Inflammatory macrophage (primary cell): ENCODE measurements at regions not wholly inside any gene's neighbourhood (a gene's known extent, or its start where the extent isn't known, plus 50 kb on each side); places are given as distances from the start of the nearest gene placed in this dataset.

Experiments used
- DNase-seq, 2 donors: peaks; one replicate each; pipeline ENCODE4 v3.0.0-alpha.2; 2020 to 2022

DNA sequence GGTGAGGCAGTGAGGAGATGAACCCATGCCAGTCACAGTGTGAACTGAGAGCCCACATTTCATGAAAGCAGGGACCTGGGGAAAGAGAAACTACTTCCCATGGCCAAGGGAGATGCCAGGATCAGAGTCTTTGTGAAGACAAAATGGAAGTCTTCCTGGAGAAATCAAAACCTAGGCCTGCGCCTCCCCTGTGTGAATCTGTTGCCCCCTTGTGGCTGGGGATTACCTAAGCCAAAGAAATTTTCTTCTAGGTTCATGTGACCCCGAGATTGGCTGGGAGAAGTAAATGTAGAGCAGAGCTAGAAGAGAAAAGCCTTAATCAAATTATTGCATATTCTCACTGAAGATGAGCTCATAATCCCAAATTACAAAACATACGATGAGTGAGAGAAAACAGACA, 1075.3 kb downstream of the TBC1D22A start:
- DNase-seq, result peak in 1 of 2 donors; percentile 15

DNA sequence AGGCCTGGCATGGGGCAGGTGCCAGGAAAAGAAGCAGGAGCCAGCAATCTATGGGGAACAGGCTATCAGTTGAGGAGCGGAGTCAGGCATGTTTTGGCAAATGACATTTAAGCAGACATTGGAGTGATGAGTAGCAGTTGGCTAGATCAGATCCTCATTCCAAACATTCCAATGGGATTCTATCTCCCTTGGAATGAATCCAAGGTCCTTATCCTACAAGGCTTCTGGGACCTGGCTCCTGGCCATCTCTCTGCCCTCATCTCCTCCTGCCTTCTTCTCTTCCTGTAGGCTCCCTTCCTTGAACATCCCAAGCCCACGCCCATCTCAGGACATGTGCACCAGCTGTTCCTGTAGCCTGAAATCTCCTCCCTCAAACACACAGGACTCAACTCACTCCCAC, 1074.5 kb downstream of the TBC1D22A start:
- DNase-seq, result no peak

DNA sequence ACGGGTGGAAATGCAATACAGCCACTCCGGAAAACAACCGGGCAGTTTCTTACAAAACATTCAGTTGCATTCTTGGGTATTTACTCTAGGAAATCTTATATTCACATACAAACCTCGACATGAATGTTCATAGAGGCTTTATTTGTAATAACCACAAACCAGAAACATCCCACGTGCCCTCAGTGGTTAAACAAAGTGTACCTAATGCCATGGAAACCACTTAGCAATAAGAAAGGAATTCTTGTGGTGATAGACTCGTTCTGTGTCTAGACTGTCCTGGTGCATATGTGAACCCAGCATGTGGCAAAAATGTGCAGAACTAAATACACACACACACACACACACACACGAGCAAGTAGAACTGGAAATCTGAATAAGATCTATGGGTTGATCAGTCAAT, 1073.3 kb downstream of the TBC1D22A start:
- no peak for DNase-seq

DNA sequence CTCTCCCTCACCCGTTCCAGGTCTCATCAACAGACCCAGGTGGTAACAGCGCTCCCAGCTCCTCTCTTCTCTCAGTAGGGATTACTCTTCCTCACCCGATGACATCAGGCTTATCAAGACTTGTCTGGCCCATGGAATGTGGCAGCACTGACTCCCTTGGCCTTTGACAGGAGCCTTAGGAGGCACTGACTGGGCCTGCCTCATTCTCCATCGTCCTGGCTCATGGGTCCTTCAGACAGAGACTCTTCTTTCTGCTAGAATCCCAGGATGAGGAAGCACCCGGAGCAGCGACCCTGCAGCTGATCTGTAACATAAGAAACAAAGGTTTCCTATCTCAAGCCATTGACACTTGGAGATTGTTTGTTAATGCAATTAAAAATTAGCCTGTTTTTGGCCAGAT, 1063.6 kb downstream of the TBC1D22A start:
- no peak for DNase-seq

DNA sequence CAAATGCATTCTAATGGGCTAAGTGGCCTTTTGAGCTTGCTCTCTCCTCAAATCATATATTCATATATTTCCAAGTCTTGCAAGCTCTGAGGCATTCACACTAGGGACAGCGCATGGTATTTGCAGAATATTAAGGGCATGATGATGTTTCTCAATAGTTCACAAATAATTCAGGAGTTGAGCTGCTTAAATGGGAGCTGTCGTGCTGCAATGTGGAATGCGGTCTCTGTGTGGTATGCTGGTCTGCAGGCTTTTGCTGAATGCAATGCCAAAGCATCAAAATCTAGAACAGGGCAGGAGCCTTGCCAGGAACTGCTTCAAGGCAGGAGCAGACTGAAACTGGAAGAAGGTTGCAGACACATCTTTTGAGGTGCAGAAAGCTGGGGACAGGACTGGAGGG, 1060.0 kb downstream of the TBC1D22A start:
- DNase-seq, result no peak

DNA sequence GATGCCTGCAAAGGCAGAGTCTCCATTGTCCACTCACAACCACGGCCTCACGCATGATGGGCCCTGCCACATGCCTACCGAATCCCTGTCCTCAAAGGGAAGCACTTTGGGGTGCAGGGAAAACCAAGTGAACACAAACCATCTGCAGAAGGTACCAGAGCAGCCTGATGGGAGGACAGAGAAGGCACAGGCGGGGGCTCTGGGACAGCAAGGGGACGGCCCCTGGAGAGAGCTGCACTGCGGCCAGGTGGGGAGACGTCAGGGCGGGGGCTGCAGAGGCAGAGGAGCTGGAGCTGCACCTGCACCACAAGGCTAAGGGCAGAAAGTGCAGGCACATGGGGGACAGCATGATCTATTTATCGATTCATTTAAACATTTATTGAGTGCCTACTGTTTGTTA, 1056.0 kb downstream of the TBC1D22A start:
- no peak for DNase-seq

DNA sequence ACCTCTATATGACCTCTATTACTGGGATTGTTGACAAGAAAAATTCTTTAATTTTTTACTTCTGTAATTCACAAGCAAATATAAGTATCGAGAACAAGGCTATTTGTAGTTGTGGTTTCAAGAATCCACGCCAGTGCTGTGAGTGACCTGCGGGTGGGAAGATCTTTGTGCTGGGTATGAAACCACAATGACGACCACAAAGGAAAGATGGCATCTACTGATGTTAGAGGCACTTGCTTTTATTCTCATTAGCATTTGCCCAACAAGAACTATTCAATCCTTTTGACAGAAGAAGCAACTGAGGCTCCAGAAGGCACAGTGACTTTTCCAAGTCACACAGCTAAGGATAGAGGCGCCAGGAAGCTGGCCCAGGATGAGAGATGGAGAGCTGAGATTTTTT, 1054.9 kb downstream of the TBC1D22A start:
- no peak for DNase-seq

DNA sequence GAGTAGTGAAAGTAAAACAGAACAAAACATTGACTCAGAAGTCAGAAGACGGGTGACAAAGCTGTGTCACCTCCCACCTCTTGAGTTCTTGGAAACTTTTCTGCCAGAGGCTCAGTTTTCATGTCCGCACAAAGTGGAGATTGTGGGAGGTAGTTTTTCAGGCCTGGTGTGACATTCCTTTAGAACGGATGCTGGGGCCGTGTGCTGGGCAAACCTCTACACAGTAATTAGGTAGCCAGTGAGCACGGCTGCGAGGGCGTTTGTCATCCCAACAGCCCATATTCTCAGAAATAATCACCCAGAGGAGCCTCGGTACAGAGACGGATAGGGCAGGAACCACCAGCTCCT, 1054.4 kb downstream of the TBC1D22A start:
- no peak for DNase-seq

DNA sequence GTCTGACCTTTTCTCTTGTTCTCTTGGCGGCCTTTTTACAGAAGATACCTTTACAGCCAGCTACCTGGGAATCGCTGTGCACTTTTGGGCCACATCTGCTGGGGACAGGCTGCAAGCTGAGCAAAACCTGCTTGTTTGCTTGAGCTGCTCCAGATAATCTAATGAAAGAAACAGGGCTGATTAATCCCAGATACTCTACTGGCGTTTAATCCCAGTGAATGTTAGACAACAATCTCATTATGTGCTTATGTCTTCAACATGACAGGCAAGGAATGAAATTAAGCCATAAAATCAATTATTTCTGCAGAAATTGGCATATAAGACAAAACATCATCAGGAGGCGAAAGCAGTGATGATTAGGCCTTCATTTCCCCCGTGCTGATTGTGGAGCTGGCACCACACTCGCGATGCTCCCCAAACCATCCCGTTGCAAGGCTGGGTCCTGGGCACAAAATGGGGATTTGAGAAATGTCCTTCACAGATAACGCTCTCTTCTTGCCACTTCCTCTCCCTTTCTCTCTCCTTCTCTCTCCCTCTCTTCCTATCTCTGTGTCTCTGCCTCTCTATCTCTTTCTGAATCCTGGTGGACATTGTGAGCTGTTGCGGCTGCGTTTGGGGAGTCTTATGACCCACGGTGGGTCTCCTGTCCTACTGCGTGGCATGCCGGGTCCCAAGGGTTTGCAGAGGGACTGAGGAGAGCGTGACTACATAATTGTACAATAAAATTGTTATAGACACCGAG, 1053.8 kb downstream of the TBC1D22A start:
- no peak for DNase-seq

DNA sequence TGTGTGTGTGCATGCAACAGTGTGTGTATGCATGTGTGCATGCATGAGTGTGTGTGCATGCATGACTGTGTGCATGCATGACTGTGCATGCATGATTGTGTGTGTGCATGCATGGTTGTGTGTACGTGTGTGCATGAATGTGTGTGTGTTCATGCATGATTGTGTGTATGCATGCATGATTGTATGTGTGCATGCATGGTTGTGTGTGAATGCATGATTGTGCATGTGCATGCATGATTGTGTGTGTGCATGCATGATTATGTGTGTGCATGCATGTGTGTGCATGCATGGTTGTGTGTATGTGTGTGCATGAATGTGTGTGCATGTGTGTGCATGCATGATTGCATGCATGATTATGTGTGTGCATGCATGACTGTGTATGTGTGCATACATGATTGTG, 1052.0 kb downstream of the TBC1D22A start:
- DNase-seq, result no peak

DNA sequence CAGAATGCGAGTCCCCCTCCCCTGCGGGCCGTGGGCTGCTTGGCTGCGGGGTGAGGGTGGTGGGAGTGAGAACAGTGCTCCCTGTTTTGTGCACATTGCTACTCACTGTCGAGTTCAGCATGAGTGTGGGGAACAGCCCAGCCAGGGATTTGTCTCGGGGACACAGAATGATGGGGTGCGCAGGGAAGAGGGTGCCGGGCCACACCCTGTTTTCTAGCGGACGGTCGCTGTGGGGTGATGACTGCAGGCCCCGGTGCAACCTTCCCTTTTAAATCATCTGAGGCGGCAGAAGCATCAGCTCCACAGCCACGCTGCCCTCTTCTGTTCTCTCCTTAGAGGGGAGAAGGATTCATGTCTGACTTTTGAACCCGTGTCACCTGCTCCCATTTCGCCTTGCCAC, 1051.2 kb downstream of the TBC1D22A start:
- DNase-seq, result no peak

DNA sequence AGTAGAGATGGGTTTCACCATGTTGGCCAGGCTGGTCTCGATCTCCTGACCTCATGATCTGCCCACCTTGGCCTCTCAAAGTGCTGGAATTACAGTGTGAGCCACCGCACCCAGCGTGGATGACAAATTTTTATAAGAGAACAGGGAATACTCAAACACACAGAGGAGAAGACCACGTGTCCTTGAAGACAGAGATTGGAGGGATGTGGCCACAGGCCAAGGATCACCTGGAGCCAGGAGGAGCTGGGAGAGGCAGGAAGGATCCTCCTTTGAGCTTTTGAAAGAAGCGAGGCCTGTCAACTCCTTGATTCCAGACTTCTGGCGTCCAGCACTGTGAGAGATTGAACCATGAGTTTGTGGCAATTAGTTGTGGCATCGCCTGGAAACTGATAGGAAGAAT, 1049.5 kb downstream of the TBC1D22A start:
- no peak for DNase-seq

DNA sequence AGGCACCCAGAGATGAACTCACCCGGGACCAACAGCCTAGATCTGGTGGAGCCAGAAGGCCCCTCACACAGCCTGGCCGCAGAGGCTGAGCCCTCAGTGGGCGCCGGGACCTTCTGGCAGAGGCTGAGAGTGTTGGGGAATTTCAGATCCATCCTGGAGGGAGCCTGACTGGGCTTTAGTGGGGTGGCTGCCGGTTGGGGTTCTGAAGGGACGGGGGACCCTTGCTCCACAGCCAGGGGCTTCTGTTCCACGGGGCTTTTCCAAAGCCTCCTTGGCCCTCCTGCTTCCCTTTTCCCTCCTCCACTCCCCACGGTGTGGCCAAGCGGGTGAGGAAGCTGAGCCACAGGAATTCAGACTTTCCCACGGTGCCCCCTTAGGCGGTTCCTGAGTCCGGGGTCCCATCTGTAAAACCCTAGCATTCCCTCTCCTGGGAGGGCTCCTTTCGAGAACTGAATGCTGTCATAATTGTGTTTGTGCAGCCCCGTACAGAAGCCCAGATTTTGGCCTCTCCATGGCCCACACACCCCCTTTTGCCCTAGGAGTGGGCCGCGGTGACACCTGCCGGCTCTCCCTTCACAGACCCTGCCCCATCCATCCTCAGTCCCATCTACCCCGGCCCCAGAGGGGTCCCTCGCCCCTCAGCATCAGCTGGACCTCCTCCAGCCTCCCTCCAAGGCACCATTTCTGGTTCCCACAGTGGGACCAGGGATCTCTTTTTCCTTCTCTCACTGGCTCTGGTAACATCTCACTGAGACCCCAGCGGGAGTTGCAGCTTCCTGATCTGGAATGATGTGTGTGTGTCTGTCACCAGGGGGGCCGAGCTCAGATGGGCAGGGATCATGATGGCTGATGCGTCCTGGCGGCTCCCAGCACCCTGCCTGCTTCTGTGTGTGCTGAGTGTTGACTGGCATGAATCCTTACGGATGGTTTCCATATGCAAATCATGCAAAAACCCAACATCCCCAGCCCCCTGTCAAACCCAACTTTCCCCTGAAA, 1048.4 kb downstream of the TBC1D22A start:
- DNase-seq, result no peak

DNA sequence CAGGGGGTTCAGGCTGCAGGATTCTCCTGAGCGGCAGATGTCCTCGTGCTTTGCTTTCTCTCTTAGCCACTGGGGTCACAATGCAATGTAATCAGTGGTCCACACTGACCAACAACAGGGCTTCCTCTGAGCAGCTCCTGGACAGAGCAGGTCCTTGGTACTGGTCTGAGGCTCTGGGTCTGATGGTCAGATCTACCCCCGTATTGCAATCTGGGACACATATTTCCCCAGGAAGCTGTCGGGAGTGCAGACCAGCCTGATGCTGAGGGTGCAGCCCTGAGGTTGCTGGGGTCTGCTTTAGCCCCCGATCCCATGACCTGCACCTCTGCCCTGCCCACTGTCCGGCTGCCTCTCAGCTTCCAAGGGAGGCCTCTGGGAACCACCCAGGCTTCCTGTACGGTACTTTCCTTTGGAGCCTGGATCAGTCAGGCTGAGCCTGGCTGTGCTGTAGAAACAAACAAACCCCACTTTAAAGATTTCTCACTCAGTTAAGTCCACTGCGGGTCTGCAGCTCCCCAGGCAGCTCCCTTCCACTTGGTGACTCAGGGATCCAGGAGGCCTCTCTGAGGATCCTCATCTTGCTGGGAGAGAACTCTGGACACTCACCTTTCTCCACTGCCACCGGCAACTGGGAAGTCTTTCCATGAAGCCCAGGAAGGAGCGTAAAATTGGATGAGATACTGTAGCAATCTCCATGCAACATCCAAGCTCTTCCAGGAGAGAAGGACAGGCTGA, 1046.6 kb downstream of the TBC1D22A start:
- DNase-seq, result no peak

DNA sequence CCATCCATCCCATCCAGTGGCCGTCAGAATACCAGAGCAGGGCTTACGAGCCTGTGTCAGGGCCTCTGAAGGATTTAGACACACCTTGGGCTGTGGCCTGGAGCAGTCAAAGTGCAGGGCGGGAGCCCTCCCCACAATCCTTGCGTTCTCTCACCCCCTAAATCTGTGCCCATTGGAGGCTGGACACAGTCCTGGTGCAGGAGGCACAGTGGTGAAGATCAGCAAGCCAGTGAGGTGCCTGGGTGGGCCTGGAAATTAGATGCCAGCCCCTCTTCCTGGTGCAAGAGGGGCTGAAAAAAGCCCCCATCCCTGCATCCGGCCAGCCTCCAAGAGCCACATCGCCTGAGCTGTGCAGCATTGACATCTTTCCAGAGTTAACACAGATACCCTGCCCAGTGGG, 1045.8 kb downstream of the TBC1D22A start:
- DNase-seq, result no peak

DNA sequence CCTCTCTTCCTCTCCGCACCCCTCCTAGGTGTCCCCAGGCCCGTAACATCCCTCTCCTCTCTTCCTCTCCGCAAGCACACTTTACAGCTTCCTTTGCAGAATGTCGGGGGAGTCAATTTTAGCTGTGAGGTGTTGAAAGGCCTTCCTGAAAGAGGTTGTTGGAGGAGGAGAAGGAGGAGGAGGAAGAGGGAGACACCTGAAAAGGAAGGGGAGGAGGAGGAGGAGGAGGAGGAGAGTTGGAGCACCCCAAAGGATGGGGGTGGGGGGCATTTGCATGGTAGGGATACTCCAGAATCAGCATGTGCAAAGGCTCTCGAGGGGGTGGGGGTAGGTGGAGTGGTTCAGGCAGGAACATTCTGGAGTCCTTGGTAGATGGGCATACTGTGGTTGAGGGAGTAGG, 1045.1 kb downstream of the TBC1D22A start:
- DNase-seq, result no peak

DNA sequence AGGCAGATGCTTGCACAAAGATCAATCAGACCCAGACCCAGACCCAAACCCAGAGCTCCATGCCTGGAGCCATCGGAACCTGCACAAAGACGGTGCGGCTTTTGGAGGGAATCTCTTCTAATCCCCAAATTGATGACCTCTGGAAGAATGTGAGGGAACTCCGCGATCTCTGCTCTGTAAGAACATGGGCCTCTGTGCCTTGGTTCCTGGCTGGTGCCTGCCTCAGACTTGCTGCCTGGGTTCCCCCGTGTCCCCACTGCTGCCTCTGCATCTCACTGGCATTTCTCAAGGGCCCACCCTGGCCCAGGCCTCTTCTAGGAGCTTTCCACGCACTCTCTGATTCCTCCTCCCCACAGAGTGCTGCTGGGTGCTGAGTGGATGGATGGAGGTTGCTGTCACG, 1044.4 kb downstream of the TBC1D22A start:
- DNase-seq, result no peak

DNA sequence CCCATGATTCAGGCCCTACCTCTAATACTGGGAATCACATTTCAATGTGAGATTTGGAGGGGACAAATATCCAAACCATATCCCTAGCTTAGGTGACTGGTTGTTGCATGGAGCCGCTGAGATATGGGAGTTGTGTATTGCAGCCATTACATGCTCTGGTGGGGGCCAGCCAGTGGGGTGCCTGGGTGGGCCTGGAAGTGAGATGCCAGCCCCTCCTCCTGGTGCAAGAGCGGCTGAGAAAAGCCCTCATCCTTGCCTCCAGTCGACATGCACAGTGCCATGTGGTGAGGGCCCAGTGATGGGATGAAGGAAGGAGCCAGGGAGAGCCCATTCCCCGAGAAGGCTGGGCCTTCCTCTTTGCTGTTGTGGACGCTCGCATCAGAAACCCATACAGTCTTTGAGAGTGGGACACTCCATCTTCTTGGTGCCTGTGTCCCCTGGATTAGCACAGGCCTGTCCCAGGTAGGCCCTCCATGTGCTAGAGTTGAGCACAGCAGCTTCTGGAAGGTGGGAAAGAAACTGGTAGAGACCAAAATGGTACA, 1043.0 kb downstream of the TBC1D22A start:
- DNase-seq, result no peak

DNA sequence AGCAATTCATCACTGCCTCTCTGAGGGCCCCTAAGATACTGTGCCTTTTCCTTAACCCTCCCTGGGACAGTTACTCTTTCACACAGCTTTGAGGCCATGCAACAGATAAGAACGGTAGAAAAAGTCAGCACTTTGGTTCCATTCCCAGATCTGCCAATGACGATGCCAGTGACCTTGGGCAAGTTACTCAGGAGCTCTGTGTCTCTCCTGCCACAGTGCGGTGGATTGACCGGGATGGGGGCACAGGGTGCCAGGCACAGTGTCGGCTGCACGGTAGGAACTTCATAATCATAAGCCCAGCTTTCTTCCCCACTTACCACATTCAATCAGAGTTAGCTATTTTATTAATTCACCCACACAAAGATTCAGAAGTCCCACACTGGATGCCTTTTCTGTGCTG, 1041.8 kb downstream of the TBC1D22A start:
- no peak for DNase-seq

DNA sequence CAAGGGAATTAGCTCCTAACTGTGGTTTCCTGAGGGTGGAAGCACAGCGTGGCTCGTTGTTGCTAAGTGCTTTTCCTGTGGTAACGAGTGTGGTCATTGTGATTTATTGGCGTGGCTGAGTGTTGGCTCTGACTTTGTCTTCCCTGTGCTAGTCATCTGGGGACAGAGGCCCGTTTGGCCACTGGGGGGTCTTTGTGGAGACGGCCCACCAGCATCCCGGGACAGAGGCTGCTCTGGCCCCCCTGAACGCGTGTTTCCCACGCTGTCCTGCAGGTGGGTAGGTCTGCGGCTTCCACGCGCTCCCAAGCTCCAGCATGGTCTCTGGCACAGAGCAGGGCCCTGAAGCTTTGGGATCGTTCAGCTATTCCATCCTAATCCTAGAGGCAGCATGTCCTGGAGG, 1040.0 kb downstream of the TBC1D22A start:
- no peak for DNase-seq

DNA sequence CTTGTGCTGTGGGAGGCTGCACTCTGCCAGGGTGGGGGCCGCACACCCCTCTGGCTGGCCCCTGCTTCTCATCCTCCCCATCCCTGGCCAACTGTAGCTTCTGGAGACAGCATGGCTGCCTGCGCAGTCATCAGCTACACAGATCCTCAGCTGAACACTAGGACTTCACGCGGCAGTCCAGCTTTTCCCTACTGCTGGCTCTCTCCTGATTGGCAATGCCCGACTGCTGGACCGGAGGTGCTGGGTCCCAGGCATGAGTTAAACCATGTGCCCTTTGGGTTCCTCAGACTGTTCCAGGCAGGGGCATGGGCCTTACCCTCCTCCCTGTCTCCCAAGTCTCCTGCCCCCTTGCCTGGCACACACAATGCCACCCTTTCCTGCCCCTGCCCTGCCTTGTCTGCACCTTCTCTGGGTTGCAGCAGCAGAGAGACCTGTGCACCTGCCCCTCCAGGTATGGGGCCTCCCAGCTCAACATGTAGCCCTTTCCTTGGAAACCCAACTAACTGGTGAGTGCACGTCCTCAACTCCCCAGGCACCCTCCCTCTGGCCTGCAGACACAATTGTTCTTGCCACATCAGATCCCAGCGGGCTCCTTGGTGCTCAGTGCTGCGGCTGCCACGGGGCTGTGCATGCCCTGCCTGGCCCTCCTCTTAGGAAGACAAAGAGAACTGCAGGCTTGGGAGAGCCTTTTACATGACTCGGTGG, 1039.2 kb downstream of the TBC1D22A start:
- no peak for DNase-seq

DNA sequence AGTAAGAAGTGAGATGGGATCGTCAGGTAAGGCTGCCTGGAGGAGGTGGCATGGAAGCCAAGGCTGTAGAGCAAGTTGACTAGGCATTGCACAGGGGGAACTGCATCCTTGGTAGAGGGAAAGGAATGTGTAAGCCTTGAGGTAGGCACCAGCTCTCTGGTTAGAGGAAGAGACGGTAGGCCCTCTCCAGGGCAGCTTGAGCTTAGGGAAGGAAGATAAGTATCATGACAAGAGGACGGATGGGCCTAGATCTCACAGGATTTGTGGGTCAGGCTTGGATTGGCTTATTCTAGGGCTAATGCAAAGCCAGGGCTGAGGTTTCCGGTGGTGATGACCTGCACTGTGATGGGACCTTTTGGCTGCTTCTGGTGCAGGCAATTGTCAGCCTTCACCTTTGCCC, 1035.8 kb downstream of the TBC1D22A start:
- DNase-seq, result no peak
